ENCODE measurements at regions not wholly inside any gene's neighbourhood (a gene's known extent, or its start where the extent isn't known, plus 50 kb on each side); places are given as distances from the start of the nearest gene placed in this dataset.

- intact Hi-C loops (cut with DNase I; ENCODE audit: low total_unique reads) = no loop called here
- no peaks in the 10 kb centered on the region for H3K36me3 ChIP-seq (ENCODE audit: low read depth, missing control alignments)
- DNase-seq = no peak
- no peaks in the 10 kb centered on the region for H3K9me3 ChIP-seq
- WGBS, 2 donors = 75 to 92% methylated on average over 2 of the region's 2 CpGs
- H3K27me3 ChIP-seq = no peaks in the 10 kb centered on the region
- no peak overlapping the region for H3K27ac ChIP-seq
- no peak overlapping the region for H3K4me3 ChIP-seq
- TF ChIP-seq, protein P1, sequence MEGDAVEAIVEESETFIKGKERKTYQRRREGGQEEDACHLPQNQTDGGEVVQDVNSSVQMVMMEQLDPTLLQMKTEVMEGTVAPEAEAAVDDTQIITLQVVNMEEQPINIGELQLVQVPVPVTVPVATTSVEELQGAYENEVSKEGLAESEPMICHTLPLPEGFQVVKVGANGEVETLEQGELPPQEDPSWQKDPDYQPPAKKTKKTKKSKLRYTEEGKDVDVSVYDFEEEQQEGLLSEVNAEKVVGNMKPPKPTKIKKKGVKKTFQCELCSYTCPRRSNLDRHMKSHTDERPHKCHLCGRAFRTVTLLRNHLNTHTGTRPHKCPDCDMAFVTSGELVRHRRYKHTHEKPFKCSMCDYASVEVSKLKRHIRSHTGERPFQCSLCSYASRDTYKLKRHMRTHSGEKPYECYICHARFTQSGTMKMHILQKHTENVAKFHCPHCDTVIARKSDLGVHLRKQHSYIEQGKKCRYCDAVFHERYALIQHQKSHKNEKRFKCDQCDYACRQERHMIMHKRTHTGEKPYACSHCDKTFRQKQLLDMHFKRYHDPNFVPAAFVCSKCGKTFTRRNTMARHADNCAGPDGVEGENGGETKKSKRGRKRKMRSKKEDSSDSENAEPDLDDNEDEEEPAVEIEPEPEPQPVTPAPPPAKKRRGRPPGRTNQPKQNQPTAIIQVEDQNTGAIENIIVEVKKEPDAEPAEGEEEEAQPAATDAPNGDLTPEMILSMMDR (IDR thresholded peaks at IDR 0.05) = no peak
- TF ChIP-seq POLR2A (IDR thresholded peaks at IDR 0.05) = no peak
- H3K4me1 ChIP-seq = no peaks in the 10 kb centered on the region
Observed at GRCh38 chr13:68323124-68323523, 1093.0 kb upstream of the PCDH9 start.

DNA sequence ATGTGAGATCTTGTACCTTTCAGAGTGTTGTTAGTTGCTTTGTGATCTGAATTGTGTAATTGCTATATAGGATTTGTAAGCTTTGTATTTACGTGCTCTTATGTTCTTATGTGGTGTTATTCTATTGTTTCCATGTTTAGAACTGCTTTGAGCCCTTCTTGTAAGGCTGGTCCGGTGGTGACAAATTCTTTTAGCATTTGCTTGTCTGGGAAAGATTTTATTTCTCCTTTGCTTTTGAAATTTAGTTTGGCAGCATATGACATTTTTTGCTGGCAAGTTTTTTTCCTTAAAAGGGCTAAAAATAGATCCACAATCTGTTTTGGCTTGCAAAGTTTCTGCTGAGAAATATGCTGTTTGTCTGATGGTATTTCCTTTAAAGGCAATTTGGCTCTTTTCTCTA, 1089.2 kb upstream of the PCDH9 start:
- DNase-seq = no peak
- WGBS, 2 donors = 90 to 91% methylated on average over 2 of the region's 2 CpGs
- Histone ChIP-seq H3K9me3 (no peaks in the 10 kb centered on the region), H3K27ac (no peak overlapping the region), H3K27me3 (no peaks in the 10 kb centered on the region), H3K4me1 (no peaks in the 10 kb centered on the region), H3K4me3 (no peak overlapping the region), H3K36me3 (ENCODE audit: low read depth, missing control alignments) (no peaks in the 10 kb centered on the region)
- intact Hi-C loops (cut with DNase I; ENCODE audit: low total_unique reads) = no loop called here
- TF ChIP-seq POLR2A (IDR thresholded peaks at IDR 0.05) = no peak
- TF ChIP-seq, protein P1 (IDR thresholded peaks at IDR 0.05) = no peak

DNA sequence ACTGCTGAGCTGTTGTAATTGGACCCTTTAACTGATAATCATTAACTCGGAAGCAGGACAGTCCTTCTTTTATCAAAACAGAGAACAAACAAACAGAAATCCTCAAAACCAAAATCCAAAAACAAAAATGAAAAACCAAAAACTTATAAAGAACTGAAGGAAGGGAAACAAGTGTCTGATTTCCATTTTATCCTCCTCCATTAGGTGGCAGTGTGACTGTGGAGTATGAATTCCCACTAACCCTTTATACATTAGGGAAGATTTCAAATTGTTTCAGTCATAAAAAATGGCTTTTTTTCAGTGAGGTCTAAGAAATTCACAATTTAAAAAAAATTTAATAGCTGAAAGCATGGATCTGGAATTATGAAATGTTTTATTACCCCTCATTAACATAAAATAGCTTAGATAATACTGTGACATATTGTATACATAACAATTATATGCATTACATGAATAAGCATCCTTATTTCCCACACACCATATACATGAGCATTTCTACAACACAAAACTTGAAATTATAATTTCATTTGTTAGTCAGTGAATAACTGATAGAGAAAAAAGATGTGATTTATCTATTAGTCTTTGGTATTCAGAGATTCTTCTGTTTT, 1074.3 kb upstream of the PCDH9 start:
- TF ChIP-seq, protein P1 (IDR thresholded peaks at IDR 0.05) = peak in 2 of 3 experiments; percentile 22 to 48
- TF ChIP-seq POLR2A (IDR thresholded peaks at IDR 0.05) = no peak
- no peak for DNase-seq
- 22 to 32% methylated on average over 1 of the region's 1 CpG for WGBS, 2 donors
- H3K4me3 ChIP-seq = no peak overlapping the region
- H3K9me3 ChIP-seq = no peaks in the 10 kb centered on the region
- H3K4me1 ChIP-seq = no peaks in the 10 kb centered on the region
- no peaks in the 10 kb centered on the region for H3K27me3 ChIP-seq
- no peaks in the 10 kb centered on the region for H3K36me3 ChIP-seq (ENCODE audit: low read depth, missing control alignments)
- intact Hi-C loops (cut with DNase I; ENCODE audit: low total_unique reads) = no loop called here
- H3K27ac ChIP-seq = no peak overlapping the region

- Histone ChIP-seq H3K36me3 (ENCODE audit: low read depth, missing control alignments) (no peaks in the 10 kb centered on the region), H3K9me3 (no peaks in the 10 kb centered on the region), H3K27me3 (no peaks in the 10 kb centered on the region), H3K27ac (no peak overlapping the region), H3K4me1 (no peaks in the 10 kb centered on the region), H3K4me3 (no peak overlapping the region)
- intact Hi-C loops (cut with DNase I; ENCODE audit: low total_unique reads) = no loop called here
- DNase-seq = no peak
- no peak for TF ChIP-seq POLR2A (IDR thresholded peaks at IDR 0.05)
- TF ChIP-seq, protein P1 (IDR thresholded peaks at IDR 0.05) = no peak
Observed at GRCh38 chr13:68293631-68294030, 1063.5 kb upstream of the PCDH9 start.

DNA sequence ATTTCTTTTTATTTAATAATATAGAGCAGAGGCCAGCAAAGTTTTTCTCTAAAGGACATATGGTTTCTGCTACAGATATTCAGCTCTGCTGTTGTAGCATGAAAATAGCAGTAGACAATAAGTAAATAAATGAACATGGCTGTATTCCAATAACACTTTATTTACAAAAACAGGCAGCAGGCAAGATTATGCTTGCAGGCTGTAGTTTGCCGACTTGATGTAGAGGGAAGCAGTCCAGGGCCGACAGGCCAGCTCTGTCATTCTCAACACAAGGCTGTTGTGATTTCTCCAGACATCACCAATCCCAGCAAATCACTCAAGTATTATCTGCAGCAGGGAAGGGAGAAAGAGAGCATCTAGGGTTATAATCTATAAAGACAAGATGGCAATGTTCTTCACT, 1062.5 kb upstream of the PCDH9 start:
- H3K9me3 ChIP-seq = no peaks in the 10 kb centered on the region
- H3K27ac ChIP-seq = no peak overlapping the region
- H3K27me3 ChIP-seq = no peaks in the 10 kb centered on the region
- WGBS, 2 donors = 56 to 70% methylated on average over 2 of the region's 2 CpGs
- H3K4me3 ChIP-seq = no peak overlapping the region
- TF ChIP-seq POLR2A (IDR thresholded peaks at IDR 0.05) = no peak
- TF ChIP-seq, protein P1 (IDR thresholded peaks at IDR 0.05) = no peak
- no peak for DNase-seq
- no peaks in the 10 kb centered on the region for H3K4me1 ChIP-seq
- no peaks in the 10 kb centered on the region for H3K36me3 ChIP-seq (ENCODE audit: low read depth, missing control alignments)
- intact Hi-C loops (cut with DNase I; ENCODE audit: low total_unique reads) = no loop called here
